WTC11 (cell line): ENCODE measurements at regions not wholly inside any gene's neighbourhood (a gene's known extent, or its start where the extent isn't known, plus 50 kb on each side); places are given as distances from the start of the nearest gene placed in this dataset.

Experiments used
- ATAC-seq: fragments of 200-7000 bp; cut with Tn5 transposase; 2 replicates; pipeline ENCODE4 v1.10.0; 2021; ENCODE audit warnings: mild to moderate bottlenecking, moderate library complexity
- CTCF ChIA-PET: fragments of 300-600 bp; sonication (Branson Sonifier 250); formaldehyde crosslinking; loops from one replicate; lab custom pipeline; 2021; ENCODE audit warnings: antibody characterized with exemption; lab: Charles Lee
- POLR2A ChIA-PET: fragments of 350-600 bp; sonication (Branson Sonifier 250); formaldehyde crosslinking; loops from one replicate; lab custom pipeline; 2021; ENCODE audit warnings: antibody characterized with exemption; lab: Charles Lee
- DNase-seq: peaks from one replicate; pipeline ENCODE4 v3.0.0; 2021; ENCODE audit warnings: low spot score
- H3K27ac Mint-ChIP-seq: 2 replicates; pipeline ENCODE4 v1.8.0; 2021; ENCODE audit warnings: mixed read lengths
- H3K27me3 Mint-ChIP-seq: 2 replicates; pipeline ENCODE4 v1.8.0; 2021; ENCODE audit warnings: low read depth, mild to moderate bottlenecking, moderate library complexity, mixed read lengths
- H3K36me3 Mint-ChIP-seq: 2 replicates; pipeline ENCODE4 v1.8.0; 2021; ENCODE audit warnings: mixed read lengths
- H3K4me1 Mint-ChIP-seq: 2 replicates; pipeline ENCODE4 v1.8.0; 2022; ENCODE audit warnings: mixed read lengths
- H3K4me3 Mint-ChIP-seq: 2 replicates; pipeline ENCODE4 v1.8.0; 2021; ENCODE audit warnings: mild to moderate bottlenecking, moderate library complexity, mixed read lengths
- H3K9me3 Mint-ChIP-seq: 2 replicates; pipeline ENCODE4 v1.8.0; 2021; ENCODE audit warnings: mixed read lengths
- ATF1 ChIP-seq: sonication (generic); formaldehyde crosslinking; IDR thresholded peaks from 2 replicates; pipeline ENCODE4 v1.8.1; 2023; ENCODE audit warnings: mild to moderate bottlenecking, moderate library complexity, missing genetic modification reagents
- ATF6 ChIP-seq: sonication (generic); formaldehyde crosslinking; IDR thresholded peaks from 2 replicates; pipeline ENCODE4 v1.8.1; 2023; ENCODE audit warnings: mild to moderate bottlenecking, missing genetic modification reagents
- CBFB ChIP-seq: sonication (generic); formaldehyde crosslinking; IDR thresholded peaks from 2 replicates; pipeline ENCODE4 v1.8.1; 2022; ENCODE audit warnings: mild to moderate bottlenecking, low read depth, missing genetic modification reagents
- EMX1 ChIP-seq: fragments of 250-450 bp; sonication (Bioruptor Pico); IDR thresholded peaks from 2 replicates; pipeline ENCODE4 v1.8.0; 2021; ENCODE audit warnings: mild to moderate bottlenecking
- ESRRA ChIP-seq: sonication (generic); formaldehyde crosslinking; IDR thresholded peaks from 2 replicates; pipeline ENCODE4 v1.8.1; 2022; ENCODE audit warnings: mild to moderate bottlenecking, missing genetic modification reagents, borderline replicate concordance
- FOXJ3 ChIP-seq: sonication (generic); formaldehyde crosslinking; IDR thresholded peaks from 2 replicates; pipeline ENCODE4 v1.9.0; 2021; ENCODE audit warnings: missing genetic modification reagents, mild to moderate bottlenecking, borderline replicate concordance
- GABPB1 ChIP-seq: sonication (generic); formaldehyde crosslinking; IDR thresholded peaks from 2 replicates; pipeline ENCODE4 v1.8.1; 2023; ENCODE audit warnings: mild to moderate bottlenecking, missing genetic modification reagents
- JAZF1 ChIP-seq: fragments of 250-450 bp; sonication (Bioruptor Pico); IDR thresholded peaks from 2 replicates; pipeline ENCODE4 v1.9.0; 2021; ENCODE audit warnings: moderate library complexity, mild to moderate bottlenecking, inconsistent platforms
- MAX ChIP-seq: sonication (generic); formaldehyde crosslinking; IDR thresholded peaks from 2 replicates; pipeline ENCODE4 v1.8.0; 2022; ENCODE audit warnings: mild to moderate bottlenecking, missing genetic modification reagents
- MYBL2 ChIP-seq: sonication (generic); formaldehyde crosslinking; IDR thresholded peaks from 2 replicates; pipeline ENCODE4 v1.8.1; 2023; ENCODE audit warnings: mild to moderate bottlenecking, moderate library complexity, missing genetic modification reagents
- NFYB ChIP-seq: sonication (generic); formaldehyde crosslinking; conservative IDR thresholded peaks from 2 replicates; pipeline ENCODE4 v1.8.0; 2022; ENCODE audit warnings: low read depth, missing genetic modification reagents
- TCF7 ChIP-seq: sonication (generic); formaldehyde crosslinking; IDR thresholded peaks from 2 replicates; pipeline ENCODE4 v1.8.0; 2022; ENCODE audit warnings: mild to moderate bottlenecking, low read depth, missing genetic modification reagents, moderate library complexity
- TP53 ChIP-seq: sonication (generic); formaldehyde crosslinking; IDR thresholded peaks from 2 replicates; pipeline ENCODE4 v1.8.1; 2023; ENCODE audit warnings: mild to moderate bottlenecking, missing genetic modification reagents
- ZNF219 ChIP-seq: sonication (generic); formaldehyde crosslinking; IDR thresholded peaks from 2 replicates; pipeline ENCODE4 v1.8.0; 2023; ENCODE audit warnings: missing genetic modification reagents, mild to moderate bottlenecking, borderline replicate concordance
- ZNF396 ChIP-seq: fragments of 250-450 bp; sonication (Bioruptor Pico); IDR thresholded peaks from 2 replicates; pipeline ENCODE4 v1.8.0; 2021; ENCODE audit warnings: mild to moderate bottlenecking, moderate library complexity, borderline replicate concordance
- ZNF423 ChIP-seq: fragments of 250-450 bp; sonication (Bioruptor Pico); IDR thresholded peaks from 2 replicates; pipeline ENCODE4 v2.1.2; 2022; ENCODE audit warnings: mild to moderate bottlenecking, moderate library complexity
- TF ChIP-seq, protein P1 (sequence below): sonication (generic); formaldehyde crosslinking; IDR thresholded peaks from 2 replicates; pipeline ENCODE4 v1.8.1; 2022; ENCODE audit warnings: missing genetic modification reagents, borderline replicate concordance
- TF ChIP-seq, protein P2 (sequence below): sonication (generic); formaldehyde crosslinking; IDR thresholded peaks from 2 replicates; pipeline ENCODE4 v1.8.0; 2023; ENCODE audit warnings: missing genetic modification reagents
- TF ChIP-seq, protein P3 (sequence below): sonication (generic); formaldehyde crosslinking; conservative IDR thresholded peaks from 2 replicates; pipeline ENCODE4 v1.8.1; 2022; ENCODE audit warnings: mild to moderate bottlenecking, missing genetic modification reagents
- TF ChIP-seq, protein P4 (sequence below): fragments of 250-450 bp; sonication (Bioruptor Pico); IDR thresholded peaks from 2 replicates; pipeline ENCODE4 v2.1.2; 2022; ENCODE audit warnings: mild to moderate bottlenecking, moderate library complexity
- TF ChIP-seq, protein P5 (sequence below): sonication (generic); formaldehyde crosslinking; IDR thresholded peaks from 2 replicates; pipeline ENCODE4 v1.8.0; 2022; ENCODE audit warnings: mild to moderate bottlenecking, missing genetic modification reagents

DNA sequence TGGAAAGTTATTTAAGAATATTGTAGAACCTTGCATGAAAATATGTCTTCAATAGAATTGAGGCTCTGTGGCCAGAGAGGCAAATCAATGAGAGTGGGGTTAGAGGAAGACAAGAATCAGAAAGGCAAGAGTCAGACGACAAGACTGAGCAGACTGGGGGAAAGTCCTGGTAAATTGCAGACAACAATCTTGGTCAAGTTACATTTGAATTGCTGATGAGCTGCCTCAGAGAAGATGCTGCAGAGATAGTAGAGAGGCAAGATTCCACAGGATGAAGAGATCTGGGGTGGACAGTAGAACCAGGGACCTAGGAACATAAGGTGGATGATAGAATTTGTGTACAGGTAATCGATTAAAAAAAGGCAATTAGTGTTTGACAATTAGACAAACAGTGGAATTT, 133.8 kb downstream of the RXFP2 start (continued):
- TF ChIP-seq, protein P1, sequence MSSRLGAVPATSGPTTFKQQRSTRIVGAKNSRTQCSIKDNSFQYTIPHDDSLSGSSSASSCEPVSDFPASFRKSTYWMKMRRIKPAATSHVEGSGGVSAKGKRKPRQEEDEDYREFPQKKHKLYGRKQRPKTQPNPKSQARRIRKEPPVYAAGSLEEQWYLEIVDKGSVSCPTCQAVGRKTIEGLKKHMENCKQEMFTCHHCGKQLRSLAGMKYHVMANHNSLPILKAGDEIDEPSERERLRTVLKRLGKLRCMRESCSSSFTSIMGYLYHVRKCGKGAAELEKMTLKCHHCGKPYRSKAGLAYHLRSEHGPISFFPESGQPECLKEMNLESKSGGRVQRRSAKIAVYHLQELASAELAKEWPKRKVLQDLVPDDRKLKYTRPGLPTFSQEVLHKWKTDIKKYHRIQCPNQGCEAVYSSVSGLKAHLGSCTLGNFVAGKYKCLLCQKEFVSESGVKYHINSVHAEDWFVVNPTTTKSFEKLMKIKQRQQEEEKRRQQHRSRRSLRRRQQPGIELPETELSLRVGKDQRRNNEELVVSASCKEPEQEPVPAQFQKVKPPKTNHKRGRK, result no peak
- TF ChIP-seq, protein P2, sequence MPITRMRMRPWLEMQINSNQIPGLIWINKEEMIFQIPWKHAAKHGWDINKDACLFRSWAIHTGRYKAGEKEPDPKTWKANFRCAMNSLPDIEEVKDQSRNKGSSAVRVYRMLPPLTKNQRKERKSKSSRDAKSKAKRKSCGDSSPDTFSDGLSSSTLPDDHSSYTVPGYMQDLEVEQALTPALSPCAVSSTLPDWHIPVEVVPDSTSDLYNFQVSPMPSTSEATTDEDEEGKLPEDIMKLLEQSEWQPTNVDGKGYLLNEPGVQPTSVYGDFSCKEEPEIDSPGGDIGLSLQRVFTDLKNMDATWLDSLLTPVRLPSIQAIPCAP (CRISPR knock-in tag), result no peak
- TF ChIP-seq, all 79 proteins: peak for 0

DNA sequence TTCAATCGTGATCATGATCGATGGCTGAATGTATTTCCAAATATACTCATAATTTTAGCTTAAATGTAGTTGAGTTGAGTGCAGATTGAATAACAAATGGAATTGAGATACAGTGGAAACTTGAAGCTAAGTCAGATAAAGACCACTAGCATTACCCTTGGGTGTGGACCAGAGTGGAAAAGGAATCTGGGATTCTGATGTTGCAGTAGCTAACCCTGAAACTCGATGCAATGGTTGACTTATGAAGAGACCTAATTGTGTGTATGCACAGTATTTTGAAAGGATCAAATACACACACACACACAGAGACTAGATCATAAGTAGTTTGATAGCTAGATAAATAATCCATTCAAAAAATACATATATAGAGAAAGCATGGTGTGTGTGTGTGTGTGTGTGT, 135.8 kb downstream of the RXFP2 start:
- DNase-seq, result no peak
- ATAC-seq, result no peak
- H3K27ac Mint-ChIP-seq, result no peak overlapping the region
- peaks cover 13% of the 10 kb centered on the region for H3K4me1 Mint-ChIP-seq
- H3K9me3 Mint-ChIP-seq, result no peaks in the 10 kb centered on the region
- TF ChIP-seq CBFB (CRISPR knock-in tag) (no peak), ATF1 (CRISPR knock-in tag) (no peak), GABPB1 (CRISPR knock-in tag) (no peak), TP53 (no peak), ESRRA (CRISPR knock-in tag) (no peak), ZNF219 (CRISPR knock-in tag) (no peak)
- TF ChIP-seq, protein P3, sequence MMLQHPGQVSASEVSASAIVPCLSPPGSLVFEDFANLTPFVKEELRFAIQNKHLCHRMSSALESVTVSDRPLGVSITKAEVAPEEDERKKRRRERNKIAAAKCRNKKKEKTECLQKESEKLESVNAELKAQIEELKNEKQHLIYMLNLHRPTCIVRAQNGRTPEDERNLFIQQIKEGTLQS (CRISPR knock-in tag), result no peak
- H3K36me3 Mint-ChIP-seq, result no peaks in the 10 kb centered on the region
- no peak overlapping the region for H3K4me3 Mint-ChIP-seq
- CTCF ChIA-PET, result no interaction called here
- no peaks in the 10 kb centered on the region for H3K27me3 Mint-ChIP-seq
- POLR2A ChIA-PET, result interaction anchor here (0.6 kb wide), 1 partner anchor 30 kb away, joined by 3 read pairs; no protein-coding TSS in a partner anchor

DNA sequence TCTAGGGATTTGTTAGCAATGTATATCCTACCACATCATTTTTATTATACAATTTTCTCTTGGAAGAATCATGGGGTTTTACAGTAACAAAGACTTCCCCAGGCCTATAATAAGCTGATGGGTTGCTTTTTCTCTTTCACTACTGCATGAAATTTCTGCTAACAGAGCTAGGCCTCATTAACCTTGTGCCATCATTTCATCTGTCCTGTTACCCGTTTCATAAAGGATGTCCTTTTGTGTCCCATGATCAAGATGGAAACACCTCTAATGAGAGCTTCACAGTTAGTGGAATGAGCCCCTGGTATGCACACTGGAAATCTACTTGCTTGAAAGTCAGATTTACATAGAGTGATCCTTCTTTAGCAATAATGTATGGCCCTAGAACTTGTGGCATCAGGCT, 138.7 kb downstream of the RXFP2 start:
- H3K27me3 Mint-ChIP-seq, result no peaks in the 10 kb centered on the region
- ChIA-PET CTCF (interaction anchor here (1.1 kb wide), 1 partner anchor 32 kb away, joined by 3 read pairs; no protein-coding TSS in a partner anchor), POLR2A (no interaction called here)
- TF ChIP-seq ESRRA (CRISPR knock-in tag) (no peak), FOXJ3 (no peak), MYBL2 (CRISPR knock-in tag) (no peak), ATF1 (CRISPR knock-in tag) (no peak), ATF6 (CRISPR knock-in tag) (no peak)
- TF ChIP-seq, protein P4, sequence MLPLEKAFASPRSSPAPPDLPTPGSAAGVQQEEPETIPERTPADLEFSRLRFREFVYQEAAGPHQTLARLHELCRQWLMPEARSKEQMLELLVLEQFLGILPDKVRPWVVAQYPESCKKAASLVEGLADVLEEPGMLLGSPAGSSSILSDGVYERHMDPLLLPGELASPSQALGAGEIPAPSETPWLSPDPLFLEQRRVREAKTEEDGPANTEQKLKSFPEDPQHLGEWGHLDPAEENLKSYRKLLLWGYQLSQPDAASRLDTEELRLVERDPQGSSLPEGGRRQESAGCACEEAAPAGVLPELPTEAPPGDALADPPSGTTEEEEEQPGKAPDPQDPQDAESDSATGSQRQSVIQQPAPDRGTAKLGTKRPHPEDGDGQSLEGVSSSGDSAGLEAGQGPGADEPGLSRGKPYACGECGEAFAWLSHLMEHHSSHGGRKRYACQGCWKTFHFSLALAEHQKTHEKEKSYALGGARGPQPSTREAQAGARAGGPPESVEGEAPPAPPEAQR (CRISPR knock-in tag), result no peak
- TF ChIP-seq, protein P5, sequence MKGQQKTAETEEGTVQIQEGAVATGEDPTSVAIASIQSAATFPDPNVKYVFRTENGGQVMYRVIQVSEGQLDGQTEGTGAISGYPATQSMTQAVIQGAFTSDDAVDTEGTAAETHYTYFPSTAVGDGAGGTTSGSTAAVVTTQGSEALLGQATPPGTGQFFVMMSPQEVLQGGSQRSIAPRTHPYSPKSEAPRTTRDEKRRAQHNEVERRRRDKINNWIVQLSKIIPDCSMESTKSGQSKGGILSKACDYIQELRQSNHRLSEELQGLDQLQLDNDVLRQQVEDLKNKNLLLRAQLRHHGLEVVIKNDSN, result no peak
- H3K36me3 Mint-ChIP-seq, result no peaks in the 10 kb centered on the region
- H3K4me3 Mint-ChIP-seq, result no peak overlapping the region
- DNase-seq (no peak), ATAC-seq (no peak)
- peaks cover 6% of the 10 kb centered on the region for H3K4me1 Mint-ChIP-seq
- H3K27ac Mint-ChIP-seq, result no peak overlapping the region
- H3K9me3 Mint-ChIP-seq, result no peaks in the 10 kb centered on the region

- Mint-ChIP-seq H3K27me3 (no peaks in the 10 kb centered on the region), H3K36me3 (no peaks in the 10 kb centered on the region), H3K27ac (no peak overlapping the region), H3K4me3 (no peak overlapping the region), H3K9me3 (no peaks in the 10 kb centered on the region), H3K4me1 (peaks cover 2% of the 10 kb centered on the region)
- ATAC-seq, result no peak
- DNase-seq, result no peak
- TF ChIP-seq EMX1 (CRISPR knock-in tag) (no peak), MAX (no peak), NFYB (no peak), ZNF423 (CRISPR knock-in tag) (no peak), JAZF1 (CRISPR knock-in tag) (no peak), TCF7 (CRISPR knock-in tag) (no peak), ZNF396 (CRISPR knock-in tag) (no peak)
- TF ChIP-seq, protein P4 (CRISPR knock-in tag), result no peak
- ChIA-PET POLR2A (no interaction called here), CTCF (no interaction called here)
Observed at GRCh38 chr13:31878495-31878894, 139.2 kb downstream of the RXFP2 start.
